GM21786 (cell line): ENCODE measurements at regions not wholly inside any gene's neighbourhood (a gene's known extent, or its start where the extent isn't known, plus 50 kb on each side); places are given as distances from the start of the nearest gene placed in this dataset.
"Not testable (repeated sequence)": the region's sequence is repeated elsewhere in the genome, so short reads cannot be mapped to it uniquely, and the experiment has no call there.

ENCODE experiments used
- ATAC-seq: cut with Tn5 transposase; IDR thresholded peaks from one replicate; pipeline ENCODE4 v1.9.1; 2021; ENCODE audit not compliant: unreplicated experiment

GRCh38 chr20:40634891-40635290 is 54.1 kb downstream of the MAFB start:
- ATAC-seq = no peak

- ATAC-seq = no peak
These were observed 55.7 kb downstream of the MAFB start for GRCh38 chr20:40633123-40633850.

- ATAC-seq = no peak
These were observed 56.6 kb downstream of the MAFB start for GRCh38 chr20:40632346-40632976.

GRCh38 chr20:40631119-40631631 is 57.9 kb downstream of the MAFB start:
- no peak for ATAC-seq

DNA sequence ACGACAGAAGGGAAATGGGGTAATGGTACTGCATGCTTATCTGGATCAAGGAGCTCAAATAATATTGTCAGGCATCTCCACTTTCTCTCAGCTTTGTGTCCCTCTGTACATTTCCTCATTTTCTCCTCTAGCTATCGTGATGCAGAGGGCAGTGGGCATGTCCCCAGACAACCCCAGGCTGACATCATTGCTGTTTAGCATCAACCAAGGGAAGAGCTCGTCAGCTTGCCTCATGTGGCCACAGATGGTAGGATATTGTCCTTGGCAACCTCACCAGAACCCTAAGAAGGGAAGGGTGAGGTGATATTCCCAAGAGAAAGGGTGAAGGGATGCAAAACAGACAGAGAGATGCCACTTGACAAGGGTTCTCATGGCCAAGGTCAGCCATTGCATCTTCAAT is 58.3 kb downstream of the MAFB start:
- ATAC-seq = no peak

GRCh38 chr20:40630099-40630498 is 58.9 kb downstream of the MAFB start:
- no peak for ATAC-seq

GRCh38 chr20:40628877-40629276 is 60.2 kb downstream of the MAFB start:
- no peak for ATAC-seq

DNA sequence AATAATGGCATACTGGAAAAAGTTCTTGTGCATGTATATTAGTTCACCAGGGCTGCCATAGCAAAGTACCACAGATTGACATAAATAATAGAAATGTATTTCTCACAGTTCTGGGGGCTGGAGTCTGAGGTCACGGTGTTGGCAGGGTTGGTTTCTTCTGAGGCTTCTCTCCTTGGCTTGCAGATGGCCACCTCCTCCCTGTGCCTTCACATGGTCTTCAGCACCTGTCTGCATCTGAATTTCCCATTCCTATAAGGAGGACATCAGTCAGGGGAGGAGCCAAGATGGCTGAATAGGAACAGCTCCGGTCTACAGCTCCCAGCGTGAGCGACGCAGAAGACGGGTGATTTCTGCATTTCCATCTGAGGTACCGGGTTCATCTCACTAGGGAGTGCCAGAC is 70.0 kb downstream of the MAFB start:
- ATAC-seq = not testable (repeated sequence)

DNA sequence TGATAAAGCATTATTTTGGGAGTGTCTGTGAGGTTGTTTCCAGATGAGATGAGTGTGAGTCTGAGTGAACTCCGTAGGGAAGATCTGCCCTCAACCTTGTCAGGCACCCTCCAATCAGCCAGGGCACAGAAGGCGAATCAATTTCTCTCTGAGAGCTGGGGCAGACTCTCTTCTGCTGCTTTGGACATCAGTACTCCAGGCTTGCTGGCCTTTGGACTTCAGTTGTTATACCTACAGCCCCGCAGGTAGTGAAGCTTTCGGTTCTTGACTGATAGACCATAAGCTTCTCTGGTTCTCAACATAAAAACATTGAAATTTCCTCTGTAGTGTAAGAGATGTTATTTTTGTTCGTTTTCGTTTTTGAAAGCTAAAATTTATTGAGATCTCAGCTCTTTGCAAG is 71.4 kb downstream of the MAFB start:
- no peak for ATAC-seq

GRCh38 chr20:40612837-40613236 is 76.2 kb downstream of the MAFB start:
- ATAC-seq = no peak

DNA sequence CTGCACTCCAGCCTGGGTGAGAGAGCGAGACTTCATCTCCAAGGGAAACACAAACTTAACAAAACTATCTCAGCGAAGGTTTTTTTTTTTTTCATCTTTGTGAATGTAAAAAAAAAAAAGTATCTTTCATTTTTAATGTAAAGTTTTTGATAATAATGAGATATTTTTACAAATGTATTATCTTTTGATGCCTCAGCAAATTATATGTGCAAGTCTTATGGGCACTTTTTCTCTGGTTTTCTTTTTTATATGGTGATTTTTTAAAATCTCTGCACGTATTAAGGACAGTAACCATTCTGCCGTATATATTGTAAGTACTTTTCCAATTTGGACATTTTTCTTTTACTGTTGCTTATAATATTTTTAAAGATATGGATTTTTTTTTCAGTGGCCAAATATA is 76.8 kb downstream of the MAFB start:
- no peak for ATAC-seq

DNA sequence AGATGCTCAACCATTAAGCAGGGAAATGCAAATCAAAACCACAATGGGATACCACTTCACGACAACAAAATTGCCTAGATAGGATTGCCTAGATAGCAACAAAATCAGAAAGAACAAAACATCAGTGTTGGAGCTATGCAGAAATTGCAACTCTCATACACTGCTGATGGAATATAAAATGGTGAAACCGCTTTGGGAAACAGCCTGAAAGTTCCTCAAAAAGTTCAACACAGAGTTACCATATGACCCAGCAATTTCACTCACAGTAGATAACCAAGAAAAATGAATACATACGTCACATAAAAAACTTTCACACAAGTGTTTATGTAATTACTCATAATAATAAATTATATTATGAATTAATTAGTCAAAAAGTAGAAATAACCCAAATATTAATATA is 78.3 kb downstream of the MAFB start:
- ATAC-seq = no peak

GRCh38 chr20:40607927-40608326 is 81.1 kb downstream of the MAFB start:
- ATAC-seq = no peak

DNA sequence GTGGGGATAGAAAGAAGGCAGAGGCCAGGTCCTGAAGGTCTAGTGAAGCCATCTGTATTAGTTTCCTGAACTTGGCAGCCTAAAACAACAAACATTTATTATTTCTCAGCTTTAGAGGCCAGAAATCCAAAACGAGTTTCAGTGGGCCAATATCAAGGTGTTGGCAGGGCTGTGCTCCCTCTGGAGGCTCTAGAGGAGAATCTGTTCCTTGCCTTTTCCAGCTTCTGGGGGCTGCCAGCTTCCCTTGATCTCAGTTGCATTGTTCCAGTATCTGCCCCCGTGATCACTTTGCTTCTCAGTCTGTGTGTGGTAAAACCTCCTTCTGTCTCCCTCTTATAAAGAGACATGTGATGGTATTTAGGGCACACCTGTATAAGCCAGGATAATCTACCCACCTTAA is 82.4 kb downstream of the MAFB start:
- no peak for ATAC-seq

DNA sequence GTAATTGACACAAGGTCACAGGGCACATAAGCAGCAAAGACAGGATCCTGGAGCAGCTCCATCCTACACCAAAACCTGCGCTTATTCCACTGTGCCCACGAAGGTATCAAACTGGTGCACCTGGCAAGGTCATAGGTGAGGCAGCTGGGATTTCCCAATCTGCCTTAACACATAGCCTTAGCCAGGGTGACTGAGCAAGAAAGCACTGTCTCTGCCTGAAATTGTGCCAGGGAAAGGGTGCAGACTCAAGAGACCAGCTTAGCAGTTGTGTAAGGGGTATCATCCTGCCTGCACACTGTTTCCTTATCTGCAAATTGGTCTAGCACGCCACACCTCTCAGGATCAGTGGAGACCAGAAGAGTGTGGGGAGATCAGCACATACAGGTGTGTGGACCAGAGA is 82.8 kb downstream of the MAFB start:
- ATAC-seq = no peak

- ATAC-seq = no peak
These were observed 84.6 kb downstream of the MAFB start for GRCh38 chr20:40604416-40604815.

- ATAC-seq = no peak
These were observed 85.9 kb downstream of the MAFB start for GRCh38 chr20:40603057-40603651.

GRCh38 chr20:40602381-40602780 is 86.7 kb downstream of the MAFB start:
- no peak for ATAC-seq

GRCh38 chr20:40600441-40601219 is 88.4 kb downstream of the MAFB start:
- no peak for ATAC-seq

DNA sequence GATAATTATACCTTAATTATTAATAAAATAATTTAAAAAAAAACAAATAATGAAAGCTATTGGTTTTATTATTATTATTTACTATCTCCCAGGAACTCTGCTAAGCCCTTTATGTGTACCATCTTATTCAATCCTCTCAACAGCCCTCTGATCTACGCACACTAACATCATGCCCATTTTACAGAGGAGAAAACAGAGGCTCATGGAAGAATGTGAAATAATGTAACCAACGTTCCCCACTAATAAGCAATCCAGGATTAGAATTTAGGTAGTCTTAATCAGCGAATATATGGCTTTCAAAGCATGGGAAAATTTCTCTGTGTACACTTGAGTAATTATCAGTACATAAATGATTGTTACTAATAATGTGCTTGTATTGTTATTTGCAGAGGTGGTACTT is 89.0 kb downstream of the MAFB start:
- ATAC-seq = no peak

DNA sequence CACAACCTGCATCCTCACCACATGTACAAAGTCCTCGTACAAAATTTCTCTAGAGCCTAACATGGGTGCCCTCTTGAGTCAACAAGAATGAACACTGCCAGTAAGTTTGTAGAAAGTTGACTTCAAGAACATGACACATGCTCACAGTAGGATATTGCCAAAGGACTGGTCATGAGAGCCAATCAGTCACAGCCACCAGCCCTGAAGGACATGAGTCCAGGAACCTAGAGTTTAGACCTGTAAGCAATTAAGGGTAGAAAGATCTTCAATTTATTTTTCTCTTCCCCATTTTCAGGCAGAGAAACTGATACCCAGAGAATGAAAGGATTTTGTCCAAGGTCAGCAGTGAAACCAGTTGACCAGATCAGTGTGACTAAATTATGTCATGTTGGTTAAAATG is 96.1 kb downstream of the MAFB start:
- no peak for ATAC-seq

GRCh38 chr20:40591536-40591935 is 97.5 kb downstream of the MAFB start:
- no peak for ATAC-seq
